Retinal pigment epithelial cell (primary cell): ENCODE measurements at regions not wholly inside any gene's neighbourhood (a gene's known extent, or its start where the extent isn't known, plus 50 kb on each side); places are given as distances from the start of the nearest gene placed in this dataset.

Experiments
- DNase-seq: peaks from one replicate; pipeline ENCODE4 v3.0.0-alpha.2; 2010; ENCODE audit warnings: low read depth
- H3K4me3 ChIP-seq: 2 replicates; pipeline ENCODE4 v1.5.1; 2011; ENCODE audit warnings: mild to moderate bottlenecking, low read length, control low read depth, moderate library complexity
- CTCF ChIP-seq: conservative IDR thresholded peaks from 2 replicates; pipeline ENCODE4 v1.5.1; 2011; ENCODE audit warnings: low read depth, low read length, control low read depth, inconsistent platforms

GRCh38 chr5:145157841-145158240 lies 677.3 kb downstream of the PRELID2 start:
- no peak for TF ChIP-seq CTCF
- DNase-seq = no peak
- H3K4me3 ChIP-seq = no peak overlapping the region

DNA sequence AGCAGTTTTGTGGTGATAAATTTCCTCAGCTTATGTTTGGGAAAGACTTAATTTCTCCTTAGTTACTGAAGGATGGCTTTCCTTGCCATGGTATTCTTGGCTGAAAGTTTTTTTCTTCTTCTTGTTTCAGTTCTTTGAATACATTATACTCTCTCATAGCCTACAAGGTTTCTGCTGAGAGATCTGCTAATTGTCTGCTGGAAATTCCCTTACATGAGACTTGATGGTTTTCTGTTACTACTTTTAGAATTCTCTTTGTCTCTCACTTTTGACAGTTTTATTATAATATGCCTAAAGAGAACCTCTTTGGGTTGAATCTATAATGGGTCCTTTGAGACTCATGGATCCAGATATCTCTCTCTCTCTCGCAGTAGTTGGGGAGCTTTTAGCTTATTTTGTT lies 693.6 kb downstream of the PRELID2 start:
- no peak overlapping the region for H3K4me3 ChIP-seq
- no peak for DNase-seq
- no peak for TF ChIP-seq CTCF

DNA sequence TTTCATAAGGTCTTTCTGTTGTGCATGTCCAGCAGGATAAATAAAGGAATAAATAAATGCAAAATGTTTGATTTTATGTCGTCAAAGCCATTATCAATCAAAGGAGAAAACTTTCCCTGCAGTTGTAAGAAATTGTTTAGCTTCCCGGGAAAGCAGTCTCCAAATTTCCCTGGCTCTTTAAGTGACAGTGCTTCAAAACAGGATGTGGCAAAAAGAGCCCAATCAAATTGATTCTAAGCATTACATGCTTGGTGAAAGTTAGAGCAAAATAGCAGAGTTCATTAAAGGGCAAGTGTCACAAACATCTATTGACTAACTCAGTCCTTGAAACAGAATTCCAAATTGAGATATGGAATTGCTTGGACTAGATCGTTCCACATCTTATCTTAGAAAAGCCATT lies 704.1 kb downstream of the PRELID2 start:
- TF ChIP-seq CTCF = no peak
- no peak for DNase-seq
- H3K4me3 ChIP-seq = no peak overlapping the region

- H3K4me3 ChIP-seq = no peak overlapping the region
- TF ChIP-seq CTCF = no peak
- DNase-seq = no peak
These were observed 705.3 kb downstream of the PRELID2 start for GRCh38 chr5:145129797-145130196.

DNA sequence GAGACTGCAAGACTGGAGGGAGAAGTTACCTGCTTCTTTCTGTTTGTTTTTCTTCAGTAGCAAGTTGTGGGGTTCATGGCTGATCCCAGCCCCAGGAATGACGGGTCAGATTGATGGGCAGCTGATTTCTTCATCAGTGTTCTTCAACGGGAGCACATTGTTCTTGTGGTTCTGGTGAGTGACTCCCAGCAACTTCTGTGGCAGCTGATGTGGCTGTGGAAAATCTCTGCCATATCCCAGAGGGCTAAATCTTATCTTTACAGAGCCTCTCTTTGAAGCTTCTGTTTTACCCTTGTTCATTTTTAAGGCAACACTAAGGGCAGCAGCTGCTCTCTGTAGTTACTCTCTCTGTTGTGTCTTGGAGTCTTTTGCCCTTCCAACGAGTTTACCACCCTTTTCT lies 710.3 kb downstream of the PRELID2 start:
- TF ChIP-seq CTCF = no peak
- DNase-seq = no peak
- H3K4me3 ChIP-seq = no peak overlapping the region

GRCh38 chr5:145118611-145119010 lies 716.5 kb downstream of the PRELID2 start:
- no peak for DNase-seq
- no peak for TF ChIP-seq CTCF
- no peak overlapping the region for H3K4me3 ChIP-seq

GRCh38 chr5:145118127-145118526 lies 717.0 kb downstream of the PRELID2 start:
- H3K4me3 ChIP-seq = no peak overlapping the region
- no peak for TF ChIP-seq CTCF
- DNase-seq = no peak
